ENCODE measurements at regions not wholly inside any gene's neighbourhood (a gene's known extent, or its start where the extent isn't known, plus 50 kb on each side); places are given as distances from the start of the nearest gene placed in this dataset.
A peak's percentile ranks its signal among the peaks of the same experiment; 100 is the strongest.
"Not testable (repeated sequence)": the region's sequence is repeated elsewhere in the genome, so short reads cannot be mapped to it uniquely, and the experiment has no call there.

- DNase-seq: no peak
Measured at GRCh38 chr5:124502551-124502950, 243.9 kb downstream of the ZNF608 start.

- not testable (repeated sequence) for DNase-seq
Measured at GRCh38 chr5:124499818-124500217, 246.6 kb downstream of the ZNF608 start.

- DNase-seq: not testable (repeated sequence)
Measured at GRCh38 chr5:124496968-124497367, 249.5 kb downstream of the ZNF608 start.

- no peak for DNase-seq
Measured at GRCh38 chr5:124494540-124495116, 251.8 kb downstream of the ZNF608 start.

GRCh38 chr5:124492444-124493224, 253.8 kb downstream of the ZNF608 start:
- DNase-seq: no peak

GRCh38 chr5:124490315-124490714, 256.1 kb downstream of the ZNF608 start:
- DNase-seq: not testable (repeated sequence)

- DNase-seq: no peak
Measured at GRCh38 chr5:124481419-124481818, 265.0 kb downstream of the ZNF608 start.

- no peak for DNase-seq
Measured at GRCh38 chr5:124480964-124481363, 265.5 kb downstream of the ZNF608 start.

GRCh38 chr5:124480022-124480421, 266.4 kb downstream of the ZNF608 start:
- DNase-seq: no peak

- no peak for DNase-seq
Measured at GRCh38 chr5:124478264-124478663, 268.2 kb downstream of the ZNF608 start.

- DNase-seq: no peak
Measured at GRCh38 chr5:124477577-124477976, 268.9 kb downstream of the ZNF608 start.

- DNase-seq: no peak
Measured at GRCh38 chr5:124477062-124477461, 269.4 kb downstream of the ZNF608 start.

- no peak for DNase-seq
Measured at GRCh38 chr5:124474528-124475215, 271.8 kb downstream of the ZNF608 start.

GRCh38 chr5:124468671-124469411, 277.6 kb downstream of the ZNF608 start:
- DNase-seq: no peak

- no peak for DNase-seq
Measured at GRCh38 chr5:124467745-124468144, 278.7 kb downstream of the ZNF608 start.

- no peak for DNase-seq
Measured at GRCh38 chr5:124466011-124466410, 280.4 kb downstream of the ZNF608 start.

GRCh38 chr5:124463851-124464250, 282.6 kb downstream of the ZNF608 start:
- no peak for DNase-seq

- no peak for DNase-seq
Measured at GRCh38 chr5:124462751-124463150, 283.7 kb downstream of the ZNF608 start.

- peak; percentile 54 for DNase-seq
Measured at GRCh38 chr5:124461941-124462340, 284.5 kb downstream of the ZNF608 start.

GRCh38 chr5:124461157-124461556, 285.3 kb downstream of the ZNF608 start:
- no peak for DNase-seq

- DNase-seq: no peak
Measured at GRCh38 chr5:124460642-124461041, 285.8 kb downstream of the ZNF608 start.

GRCh38 chr5:124459984-124460383, 286.5 kb downstream of the ZNF608 start:
- no peak for DNase-seq

- no peak for DNase-seq
Measured at GRCh38 chr5:124457901-124458300, 288.5 kb downstream of the ZNF608 start.

Measured in NCI-H2107 (cell line).